ENCODE measurements at regions not wholly inside any gene's neighbourhood (a gene's known extent, or its start where the extent isn't known, plus 50 kb on each side); places are given as distances from the start of the nearest gene placed in this dataset.

- no peak for DNase-seq
Measured at GRCh38 chr11:15780837-15781236, 575.5 kb downstream of the SOX6 start.

- no peak for DNase-seq
Measured at GRCh38 chr11:15783619-15784018, 572.7 kb downstream of the SOX6 start.

- no peak for DNase-seq
Measured at GRCh38 chr11:15793043-15793996, 563.0 kb downstream of the SOX6 start.

GRCh38 chr11:15794361-15795150 lies 561.8 kb downstream of the SOX6 start:
- DNase-seq = no peak

- DNase-seq = no peak
Measured at GRCh38 chr11:15795378-15795777, 561.0 kb downstream of the SOX6 start.

GRCh38 chr11:15800111-15800800 lies 556.1 kb downstream of the SOX6 start:
- DNase-seq = no peak

GRCh38 chr11:15801126-15801525 lies 555.2 kb downstream of the SOX6 start:
- DNase-seq = no peak

- no peak for DNase-seq
Measured at GRCh38 chr11:15801616-15802015, 554.7 kb downstream of the SOX6 start.

- DNase-seq = no peak
Measured at GRCh38 chr11:15805726-15806125, 550.6 kb downstream of the SOX6 start.

- DNase-seq = no peak
Measured at GRCh38 chr11:15806217-15806616, 550.1 kb downstream of the SOX6 start.

GRCh38 chr11:15807827-15808226 lies 548.5 kb downstream of the SOX6 start:
- DNase-seq = no peak

- no peak for DNase-seq
Measured at GRCh38 chr11:15810082-15810481, 546.3 kb downstream of the SOX6 start.

GRCh38 chr11:15810525-15810924 lies 545.8 kb downstream of the SOX6 start:
- DNase-seq = no peak

GRCh38 chr11:15815246-15816195 lies 540.8 kb downstream of the SOX6 start:
- DNase-seq = no peak

GRCh38 chr11:15816260-15816871 lies 540.0 kb downstream of the SOX6 start:
- no peak for DNase-seq

GRCh38 chr11:15817001-15817400 lies 539.3 kb downstream of the SOX6 start:
- DNase-seq = no peak

GRCh38 chr11:15818132-15818842 lies 538.1 kb downstream of the SOX6 start:
- DNase-seq = no peak

GRCh38 chr11:15819679-15820286 lies 536.6 kb downstream of the SOX6 start:
- DNase-seq = no peak

GRCh38 chr11:15821451-15821850 lies 534.9 kb downstream of the SOX6 start:
- no peak for DNase-seq

- DNase-seq = no peak
Measured at GRCh38 chr11:15824060-15824459, 532.3 kb downstream of the SOX6 start.
